Ishikawa (cell line): ENCODE measurements at regions not wholly inside any gene's neighbourhood (a gene's known extent, or its start where the extent isn't known, plus 50 kb on each side); places are given as distances from the start of the nearest gene placed in this dataset.

Experiments used
- CEBPB ChIP-seq: IDR thresholded peaks from 2 replicates; pipeline ENCODE4 v1.6.1; 2012
- CREB1 ChIP-seq: IDR thresholded peaks from 2 replicates; pipeline ENCODE4 v1.6.1; 2012; ENCODE audit warnings: low read depth
- EGR1 ChIP-seq: IDR thresholded peaks from 2 replicates; pipeline ENCODE4 v1.6.1; 2012
- EP300 ChIP-seq: IDR thresholded peaks from 2 replicates; pipeline ENCODE4 v1.6.1; 2012; ENCODE audit warnings: borderline replicate concordance
- FOXM1 ChIP-seq: IDR thresholded peaks from 2 replicates; pipeline ENCODE4 v1.6.1; 2012; ENCODE audit warnings: low read depth, borderline replicate concordance
- MAX ChIP-seq: IDR thresholded peaks from 2 replicates; pipeline ENCODE4 v1.6.1; 2012
- NFIC ChIP-seq: IDR thresholded peaks from 2 replicates; pipeline ENCODE4 v1.6.1; 2012
- RAD21 ChIP-seq: IDR thresholded peaks from 2 replicates; pipeline ENCODE4 v1.6.1; 2012; ENCODE audit warnings: low read depth
- REST ChIP-seq: IDR thresholded peaks from 2 replicates; pipeline ENCODE4 v1.6.1; 2012; ENCODE audit warnings: low read depth, mild to moderate bottlenecking
- TAF1 ChIP-seq: IDR thresholded peaks from 2 replicates; pipeline ENCODE4 v1.6.1; 2012; ENCODE audit warnings: low read depth, mild to moderate bottlenecking
- TCF12 ChIP-seq: IDR thresholded peaks from 2 replicates; pipeline ENCODE4 v1.6.1; 2012; ENCODE audit warnings: low read depth
- TEAD4 ChIP-seq: IDR thresholded peaks from 2 replicates; pipeline ENCODE4 v1.6.1; 2012
- USF1 ChIP-seq: IDR thresholded peaks from 2 replicates; pipeline ENCODE4 v1.6.1; 2012
- YY1 ChIP-seq: IDR thresholded peaks from 2 replicates; pipeline ENCODE4 v1.6.1; 2012; ENCODE audit warnings: low read depth
- ZBTB7A ChIP-seq: IDR thresholded peaks from 2 replicates; pipeline ENCODE4 v1.6.1; 2012; ENCODE audit warnings: low read depth

GRCh38 chr5:19210886-19211285 is 777.1 kb downstream of the CDH18 start:
- TF ChIP-seq CREB1, result no peak
- TF ChIP-seq MAX, result no peak
- no peak for TF ChIP-seq ZBTB7A
- TF ChIP-seq REST, result no peak
- no peak for TF ChIP-seq FOXM1
- TF ChIP-seq NFIC, result no peak
- TF ChIP-seq USF1, result no peak
- TF ChIP-seq TAF1, result no peak

- TF ChIP-seq EGR1 (no peak), YY1 (no peak), EP300 (no peak), CEBPB (no peak), TCF12 (no peak), RAD21 (no peak), TAF1 (no peak), NFIC (no peak), ZBTB7A (no peak), FOXM1 (no peak), MAX (no peak), TEAD4 (no peak), REST (no peak), USF1 (no peak), CREB1 (no peak)
These were observed 758.7 kb downstream of the CDH18 start for GRCh38 chr5:19229179-19229835.

- TF ChIP-seq TCF12, result no peak
- no peak for TF ChIP-seq MAX
- no peak for TF ChIP-seq EGR1
- TF ChIP-seq ZBTB7A, result no peak
- no peak for TF ChIP-seq USF1
- no peak for TF ChIP-seq CEBPB
- TF ChIP-seq REST, result no peak
- no peak for TF ChIP-seq FOXM1
- no peak for TF ChIP-seq TAF1
- TF ChIP-seq RAD21, result no peak
- TF ChIP-seq YY1, result no peak
- no peak for TF ChIP-seq EP300
- no peak for TF ChIP-seq CREB1
- no peak for TF ChIP-seq TEAD4
These were observed 754.4 kb downstream of the CDH18 start for GRCh38 chr5:19233573-19233972.

- TF ChIP-seq FOXM1, result no peak
- no peak for TF ChIP-seq USF1
- TF ChIP-seq YY1, result no peak
- no peak for TF ChIP-seq CREB1
- TF ChIP-seq RAD21, result no peak
- no peak for TF ChIP-seq CEBPB
- TF ChIP-seq REST, result no peak
- no peak for TF ChIP-seq ZBTB7A
- no peak for TF ChIP-seq EGR1
- TF ChIP-seq TEAD4, result no peak
- no peak for TF ChIP-seq MAX
- TF ChIP-seq TAF1, result no peak
- no peak for TF ChIP-seq NFIC
- no peak for TF ChIP-seq TCF12
- no peak for TF ChIP-seq EP300
These were observed 752.9 kb downstream of the CDH18 start for GRCh38 chr5:19235101-19235584.
